Stimulated activated naive CD4-positive, alpha-beta T cell (primary cell): ENCODE measurements at regions not wholly inside any gene's neighbourhood (a gene's known extent, or its start where the extent isn't known, plus 50 kb on each side); places are given as distances from the start of the nearest gene placed in this dataset.
"Not testable (repeated sequence)": the region's sequence is repeated elsewhere in the genome, so short reads cannot be mapped to it uniquely, and the experiment has no call there.

Experiments
- DNase-seq, 6 experiments: peaks; one replicate each; lab custom pipeline; 2025; lab: John Stamatoyannopoulos, UW

DNA sequence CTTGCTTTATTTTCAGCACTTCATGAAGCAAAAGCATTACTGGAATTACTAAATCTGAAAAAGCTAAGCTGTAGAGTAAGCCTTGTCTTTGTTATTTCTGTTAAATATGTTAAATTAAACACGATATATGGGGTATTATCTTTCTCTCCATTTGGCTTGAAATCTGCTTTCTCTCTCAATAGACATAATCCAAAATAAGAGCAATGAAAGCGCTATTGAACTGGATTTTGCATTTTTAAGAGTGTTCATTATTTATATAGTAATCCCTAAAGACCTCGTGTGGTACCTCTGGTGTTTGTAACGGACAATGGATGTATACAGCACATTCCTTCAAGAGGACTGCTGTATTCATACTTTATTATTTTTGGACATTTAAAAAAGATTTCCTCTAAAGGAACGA, 91.5 kb upstream of the KCNE2 start:
- DNase-seq: no peak

DNA sequence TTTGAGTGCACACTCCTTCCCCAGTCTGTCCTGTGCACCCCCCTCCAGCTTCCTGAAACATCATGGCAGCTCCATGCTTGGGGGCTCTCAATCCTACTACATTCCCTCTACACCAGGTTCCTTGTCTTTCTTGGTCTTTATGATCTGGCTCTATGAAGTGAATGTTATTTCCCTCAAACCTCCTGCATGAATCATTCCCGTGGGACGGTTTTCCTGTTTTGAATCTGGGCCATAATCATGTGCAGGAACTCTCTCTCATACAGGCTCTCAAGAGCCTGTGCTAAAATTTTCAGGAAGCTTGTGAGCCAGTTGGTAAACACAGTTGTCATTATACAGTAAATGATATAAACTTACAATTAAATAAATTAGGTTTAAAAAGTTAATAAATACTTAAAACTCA, 89.8 kb upstream of the KCNE2 start:
- no peak for DNase-seq

DNA sequence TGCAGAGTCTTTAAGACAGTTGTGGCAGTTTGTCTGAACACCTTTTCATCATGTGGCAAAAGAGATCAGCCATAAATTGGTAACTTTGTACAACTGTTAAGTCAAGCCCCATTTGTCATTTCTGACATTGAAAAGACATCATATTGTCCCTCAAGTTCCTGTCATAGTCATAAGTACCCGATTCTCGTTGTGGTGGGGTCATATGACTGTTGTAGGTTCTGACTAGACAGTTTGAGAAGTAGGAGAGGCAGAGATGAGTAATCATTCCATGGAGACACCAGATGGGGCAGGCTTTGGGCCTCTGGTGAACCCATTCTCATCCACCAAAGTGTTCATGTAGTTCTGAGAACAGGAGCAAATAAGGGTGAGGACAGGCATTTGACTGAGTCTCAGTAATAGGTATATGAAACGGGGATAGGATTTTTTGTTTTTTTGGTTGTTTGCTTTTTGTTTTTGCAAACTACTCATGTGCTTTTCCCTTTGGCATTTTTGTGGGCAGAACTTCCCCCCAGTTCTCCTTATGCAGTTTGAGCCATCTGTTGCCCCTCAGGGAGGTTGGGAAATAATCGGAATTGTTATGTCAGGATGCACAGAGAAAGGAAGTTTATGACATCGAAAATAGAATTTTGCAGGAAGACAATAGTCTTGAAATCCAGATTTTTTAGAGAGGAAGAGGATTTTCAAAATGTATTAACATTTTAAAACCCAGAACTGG, 86.9 kb upstream of the KCNE2 start:
- DNase-seq: no peak

DNA sequence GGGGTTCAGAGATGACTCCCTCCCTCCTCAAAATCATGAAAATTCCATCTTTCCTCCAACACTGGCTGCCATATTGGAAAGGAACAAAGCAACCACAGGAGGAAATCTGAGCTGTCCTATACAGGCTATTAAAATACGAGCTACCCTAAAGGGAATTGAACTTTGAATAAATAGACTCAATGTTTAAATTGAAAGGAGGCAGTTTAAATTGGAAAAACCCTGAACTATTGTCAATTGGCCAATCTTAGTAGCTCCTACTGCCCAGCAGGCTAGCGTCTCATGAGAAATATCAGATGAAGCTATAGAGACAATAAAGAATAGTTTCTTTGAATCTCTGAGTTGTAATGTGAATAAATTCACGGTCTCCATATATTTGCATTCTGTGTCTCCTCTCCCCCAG, 85.4 kb upstream of the KCNE2 start:
- DNase-seq: no peak

DNA sequence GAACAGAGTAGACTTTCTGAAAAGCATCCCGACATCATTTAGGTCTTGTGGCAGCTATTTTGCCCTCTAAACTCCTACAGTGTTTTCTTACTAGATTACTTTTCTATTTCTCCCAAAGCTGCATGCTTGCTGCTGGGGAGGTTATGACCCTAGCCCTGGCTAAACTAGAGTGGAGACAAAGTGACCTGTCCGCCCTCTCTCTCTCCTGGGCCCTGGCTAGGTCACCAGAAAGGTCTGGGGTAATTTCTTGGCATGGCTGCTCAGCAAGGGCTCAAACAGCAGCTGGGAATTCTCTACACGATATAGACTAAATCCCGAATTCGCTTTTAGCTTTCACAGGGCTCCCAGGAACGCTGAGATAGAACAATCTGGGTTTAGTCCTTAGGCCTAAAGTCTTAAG, 84.5 kb upstream of the KCNE2 start:
- DNase-seq: no peak

DNA sequence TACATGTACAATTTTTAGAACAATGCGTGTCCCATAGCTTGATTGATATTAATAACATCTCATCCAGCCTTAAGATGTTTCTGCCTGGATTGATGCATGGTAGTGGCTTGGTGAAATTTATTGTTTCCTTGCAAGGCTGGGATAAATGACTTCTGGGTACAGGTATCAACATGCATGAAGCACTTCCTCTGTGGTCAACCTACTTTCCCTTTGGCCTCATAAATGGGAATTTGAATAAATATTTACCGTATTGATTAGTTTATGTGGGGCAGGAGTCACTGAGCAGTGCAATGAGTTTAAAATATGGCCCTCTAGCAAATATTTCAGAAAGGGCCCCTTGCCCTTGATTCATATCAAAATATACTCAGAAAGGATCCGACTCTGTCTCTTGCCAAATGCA, 83.9 kb upstream of the KCNE2 start:
- DNase-seq: no peak

DNA sequence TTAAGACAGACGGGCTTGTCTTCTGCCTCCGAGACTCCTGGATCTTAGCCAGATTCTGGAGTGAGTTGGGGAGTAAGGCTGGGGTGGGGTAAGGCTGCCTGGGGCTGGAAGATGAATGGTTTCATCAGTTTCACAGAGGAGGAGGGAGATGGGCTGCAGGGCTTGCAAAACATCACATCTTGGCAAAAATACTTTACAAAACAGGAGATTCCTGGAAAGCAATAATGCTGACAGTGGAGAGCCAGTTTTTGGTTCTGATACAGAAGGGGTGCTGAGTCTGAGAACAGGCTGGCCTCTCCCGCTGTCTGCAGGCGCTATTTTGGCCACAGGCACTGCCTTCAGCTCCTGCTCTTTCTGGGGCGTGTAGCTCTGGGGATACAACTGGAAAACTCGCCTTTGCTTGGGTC, 83.4 kb upstream of the KCNE2 start:
- no peak for DNase-seq

DNA sequence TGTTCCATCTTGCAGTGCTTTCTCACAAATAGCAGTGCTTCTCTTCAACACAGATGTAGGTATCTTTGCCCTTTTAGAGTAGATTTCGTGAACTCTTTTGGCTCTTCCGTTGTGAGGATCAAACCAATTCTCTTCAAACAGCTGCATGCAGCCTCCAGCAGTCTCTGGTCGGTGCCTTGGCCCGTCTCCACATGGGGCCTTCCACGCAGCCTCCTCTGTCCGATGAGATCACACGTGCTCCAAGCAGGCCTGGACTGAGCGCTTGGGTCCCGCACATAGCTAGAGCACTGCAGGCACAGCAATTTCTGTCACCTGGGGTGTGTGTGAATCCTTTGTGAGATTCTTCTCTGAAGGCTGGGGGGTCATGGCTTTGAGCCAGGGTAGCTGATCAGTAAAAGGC, 82.8 kb upstream of the KCNE2 start:
- no peak for DNase-seq

DNA sequence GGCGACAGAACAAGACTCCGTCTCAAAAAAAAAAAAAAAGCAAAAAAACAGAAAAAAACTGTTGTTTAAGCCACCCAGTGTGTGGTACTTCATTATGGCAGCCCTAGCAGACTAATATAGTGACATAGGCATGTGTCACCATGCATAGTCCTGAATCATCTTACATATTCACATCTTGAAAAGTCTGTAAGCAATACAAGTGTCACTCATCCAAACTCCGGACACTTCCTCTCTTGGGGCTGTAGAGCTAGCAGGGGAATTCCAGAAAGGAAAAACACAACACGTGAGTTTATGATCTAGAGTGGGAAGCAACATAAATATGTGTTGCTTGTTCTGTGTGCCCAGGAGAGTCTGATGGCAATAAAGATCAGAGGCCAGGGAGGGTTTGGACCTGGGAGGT, 81.6 kb upstream of the KCNE2 start:
- no peak for DNase-seq

DNA sequence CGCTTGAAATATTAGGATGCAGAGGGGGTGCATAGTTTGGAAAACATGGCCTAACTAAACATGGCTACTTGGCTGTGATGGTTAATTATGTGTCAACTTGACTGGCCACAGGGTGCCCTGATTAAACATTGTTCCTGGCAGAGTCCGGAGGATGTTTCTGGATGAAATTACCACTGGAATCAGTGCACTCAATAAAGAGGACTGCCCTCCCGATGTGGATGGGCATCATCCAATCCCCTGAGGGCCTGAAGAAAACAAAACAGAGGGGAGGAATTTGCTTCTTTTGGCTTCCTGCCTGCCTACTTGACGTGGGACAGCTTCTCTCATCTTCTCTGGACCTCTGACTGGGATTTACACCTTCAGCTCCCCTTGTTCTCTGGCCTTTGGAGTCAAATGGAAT, 79.1 kb upstream of the KCNE2 start:
- no peak for DNase-seq

DNA sequence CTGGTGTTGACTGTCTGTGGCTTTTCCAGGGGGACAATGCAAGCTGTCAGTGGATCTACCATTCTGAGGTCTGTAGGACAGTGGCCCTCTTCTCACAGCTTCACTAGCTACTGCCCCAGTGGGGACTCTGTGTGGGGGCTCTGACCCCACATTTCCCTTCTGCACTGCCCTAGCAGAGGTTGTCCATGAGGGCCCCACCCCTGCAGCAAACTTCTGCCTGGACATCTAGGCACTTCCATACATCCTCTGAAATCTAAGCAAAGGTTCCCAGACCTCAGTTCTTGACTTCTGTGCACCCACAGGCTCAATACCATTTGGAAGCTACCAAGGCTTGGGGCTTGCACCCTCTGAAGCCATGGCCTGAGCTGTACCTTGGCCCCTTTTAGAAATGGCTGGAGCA, 75.8 kb upstream of the KCNE2 start:
- not testable (repeated sequence) for DNase-seq

DNA sequence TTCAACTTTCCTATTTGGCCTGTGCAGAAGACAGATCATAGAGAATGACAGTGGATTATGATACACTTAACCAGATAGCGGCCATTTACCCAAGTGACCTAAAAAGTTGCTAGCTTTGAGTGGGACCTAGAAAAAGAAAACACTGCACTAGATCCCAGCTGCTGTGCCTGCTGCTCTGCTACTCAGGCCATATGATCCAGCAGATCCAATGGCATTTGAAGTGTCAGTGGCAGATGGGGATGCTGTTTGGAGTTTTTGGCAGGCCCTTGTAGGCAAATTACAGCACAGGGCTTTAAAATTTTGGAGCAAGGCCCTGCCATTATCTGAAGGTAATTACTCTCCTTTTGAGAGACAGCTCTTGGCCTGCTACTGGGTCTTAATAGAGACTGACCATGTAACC, 74.0 kb upstream of the KCNE2 start:
- no peak for DNase-seq

DNA sequence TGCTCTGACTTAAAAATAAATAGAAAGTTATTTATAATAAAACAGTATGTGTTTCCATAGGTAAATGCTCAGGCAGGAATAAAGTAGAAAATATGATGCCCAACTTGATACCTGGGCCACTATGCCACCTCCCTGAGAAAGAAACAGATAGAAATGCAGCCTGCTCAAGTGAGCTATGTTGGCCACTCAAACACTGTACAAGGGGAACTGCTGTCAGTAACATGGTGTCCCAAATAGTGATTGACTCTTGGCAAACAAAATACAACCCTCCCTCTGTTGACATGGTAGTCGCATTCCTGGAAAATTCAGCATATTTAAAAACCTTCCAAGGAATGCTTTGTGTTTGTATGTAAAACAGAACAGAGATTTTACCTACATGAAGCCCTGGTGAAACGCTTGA, 66.9 kb upstream of the KCNE2 start:
- DNase-seq: no peak

DNA sequence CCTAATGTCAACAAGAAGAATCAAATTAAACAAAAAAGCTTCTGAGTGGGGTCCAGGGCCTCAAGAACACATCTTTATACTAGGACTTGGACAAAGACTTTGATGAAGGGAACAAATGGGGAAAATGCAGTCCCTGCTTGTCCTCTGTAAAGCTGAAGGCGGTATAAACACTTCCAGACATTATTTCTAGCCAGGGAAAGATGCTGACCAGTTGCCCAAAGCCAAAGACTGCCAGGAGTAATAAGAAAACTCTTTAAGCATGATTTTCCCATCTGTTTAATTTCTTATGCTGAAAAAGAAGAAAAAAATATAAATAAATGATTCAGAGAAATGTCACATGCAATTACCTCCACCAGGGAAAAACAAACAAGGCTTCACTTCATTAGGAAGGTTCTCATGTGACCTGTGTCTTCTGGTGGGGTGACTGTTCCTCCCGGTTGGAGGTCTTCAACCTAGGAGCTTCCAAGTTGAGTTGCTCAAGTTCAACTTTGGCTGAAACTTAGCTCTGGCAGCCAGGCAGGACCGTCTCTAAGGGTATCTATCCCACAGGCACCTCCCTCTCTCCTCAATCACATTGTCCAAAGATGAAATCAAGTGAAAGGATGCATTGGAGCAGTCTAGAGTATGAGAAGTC, 65.2 kb upstream of the KCNE2 start:
- DNase-seq: no peak

DNA sequence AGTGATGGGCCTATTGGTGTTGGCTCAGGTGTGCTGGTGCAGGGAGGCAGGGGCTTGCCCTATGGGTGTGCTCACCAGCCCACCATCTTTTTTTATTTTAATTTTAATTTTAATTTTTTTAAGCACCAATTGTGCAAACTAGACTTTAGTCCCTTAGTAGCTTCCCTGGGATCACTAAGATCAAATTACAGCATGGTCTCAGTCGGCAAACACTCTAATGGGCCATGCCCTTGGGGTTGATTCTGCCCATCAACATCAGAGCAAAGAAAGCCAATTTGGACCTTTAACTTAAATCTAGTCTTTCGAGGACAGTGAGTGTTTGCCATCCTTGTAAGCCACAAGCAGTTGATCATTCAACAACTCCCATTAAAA, 64.7 kb upstream of the KCNE2 start:
- no peak for DNase-seq

DNA sequence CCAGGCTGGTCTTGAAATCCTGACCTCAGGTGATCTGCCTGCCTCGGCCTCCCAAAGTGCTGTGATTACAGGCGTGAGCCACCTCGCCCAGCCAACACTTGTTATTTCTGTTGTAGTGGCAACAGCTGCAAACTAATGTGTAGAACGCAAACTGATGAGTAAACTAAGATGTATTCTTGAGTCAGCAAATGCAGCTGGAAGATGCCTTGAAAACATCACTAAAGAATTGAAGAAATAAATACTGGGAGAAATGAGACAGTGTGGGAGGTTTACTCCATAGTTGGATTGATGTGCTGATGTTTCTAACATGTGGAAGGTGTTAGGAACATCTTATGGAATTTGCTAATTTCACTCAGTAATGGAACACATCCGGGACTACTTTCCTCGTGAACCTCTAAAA, 61.3 kb upstream of the KCNE2 start:
- no peak for DNase-seq

DNA sequence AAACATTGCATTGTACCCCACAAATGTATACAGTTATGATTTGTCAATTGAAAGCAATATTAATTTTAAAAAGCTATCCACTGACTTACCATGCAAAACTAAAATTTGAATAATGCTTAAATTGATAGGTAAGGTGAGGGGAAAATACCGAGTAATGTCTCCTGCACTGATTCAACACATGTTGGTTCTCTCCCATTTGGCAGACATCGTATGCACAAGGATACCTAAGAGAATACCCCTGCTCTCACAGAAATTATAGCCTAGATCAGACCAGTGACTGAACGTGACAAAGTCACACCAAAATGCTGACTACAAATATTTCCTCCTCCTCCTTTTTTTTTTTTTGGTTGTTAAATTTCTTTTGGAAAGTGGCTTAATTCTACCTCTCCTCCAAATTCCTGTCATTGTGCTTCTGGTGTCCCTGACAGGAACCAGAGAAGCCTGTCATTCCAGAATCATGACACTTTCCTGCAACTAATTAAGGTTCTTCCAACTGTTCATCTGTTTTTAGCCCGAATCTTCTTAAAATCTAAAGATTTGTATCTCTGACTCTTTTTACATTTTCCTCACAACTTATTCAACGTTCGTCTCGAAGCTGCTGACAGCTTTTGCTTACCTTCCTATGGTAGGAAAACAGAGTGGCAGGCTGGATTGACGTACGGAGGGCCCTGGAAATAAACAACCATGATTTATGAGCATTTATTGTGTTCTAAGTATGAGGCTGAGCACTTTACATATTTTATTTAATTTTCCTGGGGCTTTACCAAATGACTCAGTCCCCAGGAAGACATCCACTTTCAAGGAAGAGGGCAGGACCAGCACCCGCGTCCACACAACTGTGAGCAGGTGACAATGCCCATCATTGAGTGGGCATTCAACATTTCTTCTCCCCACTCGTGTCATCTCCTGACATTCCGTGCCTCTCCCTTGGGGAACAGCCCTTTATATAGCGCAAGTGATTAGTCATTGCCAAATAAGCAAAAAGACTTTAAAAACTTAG, 57.9 kb upstream of the KCNE2 start:
- no peak for DNase-seq

DNA sequence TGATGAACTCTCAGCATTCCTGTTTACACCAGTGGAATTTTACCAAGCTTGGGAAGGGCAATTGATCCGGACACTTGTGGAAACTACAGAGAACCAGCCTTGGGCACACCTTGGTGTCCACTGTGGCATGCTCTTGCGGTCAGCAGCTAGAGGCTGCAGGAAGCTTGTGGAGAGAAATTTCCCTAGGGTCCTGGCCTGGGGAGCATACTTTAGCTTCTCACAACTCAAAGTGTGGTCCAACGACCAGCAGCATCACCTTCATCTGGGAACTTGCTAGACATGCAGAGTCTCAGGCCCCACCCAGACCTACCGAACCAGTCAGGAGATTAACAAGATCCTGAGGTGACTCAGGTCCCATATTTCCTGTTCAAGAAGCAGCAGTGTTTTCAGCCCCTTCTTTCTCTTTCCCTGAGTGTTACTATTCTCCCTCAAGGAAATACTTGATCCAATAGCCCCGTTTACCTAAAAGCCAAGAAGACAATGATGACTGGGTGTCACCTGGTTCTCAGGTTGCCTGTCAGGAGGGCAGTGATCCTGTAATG, 55.7 kb upstream of the KCNE2 start:
- no peak for DNase-seq

DNA sequence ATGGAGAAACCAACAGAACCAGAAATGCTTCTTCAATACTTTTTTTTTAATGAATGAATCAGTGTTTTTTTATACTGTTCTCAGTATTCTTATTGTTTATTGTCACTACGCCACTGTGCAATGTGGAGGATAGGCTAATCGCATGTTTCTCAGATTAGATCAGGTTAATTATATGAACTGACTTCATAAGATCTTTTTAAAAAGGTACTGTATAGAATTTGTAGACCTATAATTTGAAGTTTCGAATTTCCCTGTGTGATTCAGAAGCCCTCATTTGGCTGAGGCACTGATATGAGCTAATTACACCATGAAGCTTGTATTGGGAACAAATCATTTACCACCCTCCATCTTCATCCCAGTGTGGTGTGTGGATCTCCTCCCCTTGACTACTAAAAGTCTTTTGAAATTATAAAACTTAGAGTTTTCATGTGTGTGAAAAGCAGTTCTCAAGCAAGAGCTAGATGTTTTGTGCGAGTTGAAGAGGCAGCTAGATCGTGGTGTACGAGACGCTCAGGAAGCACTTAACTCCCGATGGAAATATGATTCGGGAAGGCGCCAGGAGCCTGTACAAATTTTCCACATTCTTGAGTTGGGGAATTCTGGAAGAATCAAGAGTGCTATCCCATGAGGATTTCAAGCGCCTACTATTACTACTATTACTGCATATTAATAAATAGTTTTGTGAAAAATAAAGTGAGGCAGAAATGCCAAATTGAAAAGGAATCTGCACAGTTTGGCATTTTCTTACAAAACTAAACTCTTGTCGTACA, 52.1 kb upstream of the KCNE2 start:
- no peak for DNase-seq

DNA sequence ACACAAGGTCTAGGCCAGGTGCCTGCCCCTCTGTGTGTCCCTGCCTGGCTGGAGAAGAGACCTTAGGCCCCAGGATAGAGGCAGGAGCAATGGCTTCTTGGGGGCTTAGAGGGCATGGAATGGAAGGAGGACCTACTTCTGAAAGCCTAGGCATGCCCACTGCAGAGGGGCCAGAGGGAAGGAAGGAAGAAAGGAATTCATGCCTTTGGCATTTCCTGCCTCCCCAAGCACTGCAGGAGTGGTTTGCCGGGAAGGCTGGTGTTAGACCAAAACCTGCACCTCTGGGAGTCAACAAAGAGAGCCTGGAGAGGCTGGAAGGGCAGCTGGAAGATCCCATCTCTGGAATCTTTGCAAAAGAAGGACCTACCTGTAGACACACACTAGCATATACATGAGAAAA, 50.7 kb upstream of the KCNE2 start:
- DNase-seq: no peak
